Aorta (tissue), 5 donors: ENCODE measurements at regions not wholly inside any gene's neighbourhood (a gene's known extent, or its start where the extent isn't known, plus 50 kb on each side); places are given as distances from the start of the nearest gene placed in this dataset.
"Not testable (repeated sequence)": the region's sequence is repeated elsewhere in the genome, so short reads cannot be mapped to it uniquely, and the experiment has no call there.

Experiments used
- ATAC-seq: fragments of 200-7000 bp; cut with Tn5 transposase; one replicate; pipeline ENCODE4 v1.9.1; 2022; ENCODE audit warnings: moderate library complexity; ENCODE audit not compliant: low FRiP score
- DNase-seq, 2 donors: peaks; one replicate each; pipeline ENCODE4 v3.0.0-alpha.2; 2020
- H3K27ac ChIP-seq, 2 donors: one replicate each; pipeline ENCODE4 v1.5.1; 2013; ENCODE audit warnings: low read length in 2 of 2, mild to moderate bottlenecking in 2 of 2, moderate library complexity in 2 of 2, control low read depth in 1 of 2, inconsistent platforms in 1 of 2, low read depth in 1 of 2
- H3K27me3 ChIP-seq, 2 donors: one replicate each; pipeline ENCODE4 v1.6.1; 2013; ENCODE audit warnings: control low read depth in 1 of 2, low read length in 1 of 2, mild to moderate bottlenecking in 1 of 2, moderate library complexity in 1 of 2; ENCODE audit not compliant: insufficient read depth in 2 of 2, control insufficient read depth in 1 of 2
- H3K36me3 ChIP-seq, 2 donors: one replicate each; pipeline ENCODE4 v1.6.1; 2013; ENCODE audit warnings: control low read depth in 1 of 2, low read length in 1 of 2, mild to moderate bottlenecking in 1 of 2; ENCODE audit not compliant: insufficient read depth in 2 of 2, control insufficient read depth in 1 of 2
- H3K4me1 ChIP-seq, 2 donors: one replicate each; pipeline ENCODE4 v1.6.1; 2013; ENCODE audit warnings: low read length in 2 of 2, control low read depth in 1 of 2, mild to moderate bottlenecking in 1 of 2, moderate library complexity in 1 of 2; ENCODE audit not compliant: insufficient read depth in 2 of 2, control insufficient read depth in 1 of 2
- H3K4me3 ChIP-seq, 2 donors: one replicate each; pipeline ENCODE4 v1.5.1; 2013; ENCODE audit warnings: low read length in 2 of 2, control low read depth in 1 of 2, mild to moderate bottlenecking in 1 of 2
- H3K9me3 ChIP-seq: one replicate; pipeline ENCODE4 v1.6.1; 2013; ENCODE audit warnings: mild to moderate bottlenecking, low read length; ENCODE audit not compliant: control insufficient read depth
- WGBS, 2 donors: extraction: QIAGEN DNeasy Blood & Tissue Kit; methylation state at CpG; one replicate each; pipeline ENCODE4 v1.1.7; 2013; 5-methylcytosine and 5-hydroxymethylcytosine counted together
- intact Hi-C, 2 donors: fragments of 100-400 bp; cut with DNase I; formaldehyde crosslinking; loops; one replicate each; pipeline versions ENCODE4 v1.14.2 to v1.15.0; 2022
- donor health status: healthy with polysubstance abuse.
- donor health status: Bipolar disorder and iron deficiency.
- donor health status: DM: no; HTN: no; CAD: no.
- donor health status: DM: no; HTN: no; CAD: no.
- donor health status: DM: yes; HTN: yes; CAD: no.

DNA sequence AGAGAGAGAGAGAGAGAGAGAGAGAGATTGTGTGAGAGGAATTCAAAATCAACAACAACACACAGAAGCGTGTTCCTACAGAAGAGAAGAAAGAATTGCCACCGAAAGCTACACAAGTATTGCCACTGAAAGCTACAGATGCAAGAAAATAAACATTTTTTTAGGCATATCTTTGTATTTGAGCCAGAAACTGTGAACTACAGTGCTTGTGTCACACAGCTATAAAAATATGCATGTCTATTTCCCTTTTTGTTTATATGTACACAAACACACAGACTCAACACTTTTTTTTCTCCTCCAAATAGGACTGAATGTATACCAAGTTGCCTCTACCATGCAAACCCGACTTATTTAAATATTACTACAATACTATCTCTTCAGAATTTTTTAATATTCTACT lies 290.4 kb downstream of the SLITRK5 start:
- Histone ChIP-seq H3K27me3 (no peaks in the 10 kb centered on the region), H3K27ac (no peak overlapping the region), H3K36me3 (no peaks in the 10 kb centered on the region), H3K4me1 (no peaks in the 10 kb centered on the region), H3K9me3 (no peaks in the 10 kb centered on the region), H3K4me3 (no peak overlapping the region)
- no peak for ATAC-seq
- WGBS, 2 donors, result 81 to 85% methylated on average over 3 of the region's 3 CpGs
- intact Hi-C loops, result no loop called here
- DNase-seq, result no peak

DNA sequence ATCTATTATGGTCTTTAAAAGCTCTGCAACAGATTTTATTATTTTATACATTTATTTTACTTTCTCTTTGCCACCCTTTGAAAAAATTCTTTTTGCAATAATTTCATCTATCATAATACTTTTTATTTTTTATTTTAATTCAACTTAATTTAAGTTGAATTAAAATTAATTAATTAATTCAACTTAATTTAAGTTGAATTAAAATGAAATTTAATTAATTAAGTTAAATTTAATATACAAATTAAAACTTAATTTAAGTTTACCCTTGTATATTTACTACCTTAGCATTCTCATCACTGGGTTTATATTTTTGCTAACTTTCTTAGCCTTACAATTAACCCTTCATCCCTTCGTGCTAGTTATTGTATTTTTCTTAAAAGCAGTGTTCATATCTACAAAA lies 301.4 kb downstream of the SLITRK5 start:
- H3K4me1 ChIP-seq, result no peaks in the 10 kb centered on the region
- intact Hi-C loops, result no loop called here
- 74 to 78% methylated on average over 1 of the region's 1 CpG for WGBS, 2 donors
- H3K27me3 ChIP-seq, result no peaks in the 10 kb centered on the region
- no peak overlapping the region for H3K4me3 ChIP-seq
- ATAC-seq (no peak), DNase-seq (no peak)
- H3K27ac ChIP-seq, result no peak overlapping the region
- no peaks in the 10 kb centered on the region for H3K9me3 ChIP-seq
- H3K36me3 ChIP-seq, result no peaks in the 10 kb centered on the region

DNA sequence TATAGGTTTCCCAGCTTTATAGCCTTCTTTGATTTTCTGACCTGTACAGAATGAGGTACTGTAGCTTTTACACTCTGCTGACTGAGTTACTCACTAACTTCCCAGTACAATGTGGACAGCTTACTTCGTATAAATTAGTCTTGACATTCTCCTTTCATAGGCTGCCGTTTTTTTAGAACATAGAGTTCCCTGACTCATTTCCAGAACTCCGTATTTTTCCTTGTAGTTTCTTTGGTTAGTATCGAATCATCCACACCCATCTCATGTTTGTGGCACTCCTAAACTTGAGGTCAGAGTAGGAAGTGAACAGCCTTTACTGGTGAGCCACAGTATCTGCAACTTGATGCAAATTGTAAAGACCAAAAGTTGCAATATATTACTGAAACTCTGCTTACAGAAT lies 303.9 kb downstream of the SLITRK5 start:
- Histone ChIP-seq H3K9me3 (no peaks in the 10 kb centered on the region), H3K36me3 (no peaks in the 10 kb centered on the region), H3K27ac (no peak overlapping the region), H3K4me3 (no peak overlapping the region), H3K4me1 (no peaks in the 10 kb centered on the region), H3K27me3 (no peaks in the 10 kb centered on the region)
- WGBS, 2 donors, result 68 to 75% methylated on average over 4 of the region's 4 CpGs
- ATAC-seq, result no peak
- DNase-seq, result no peak
- intact Hi-C loops, result no loop called here

DNA sequence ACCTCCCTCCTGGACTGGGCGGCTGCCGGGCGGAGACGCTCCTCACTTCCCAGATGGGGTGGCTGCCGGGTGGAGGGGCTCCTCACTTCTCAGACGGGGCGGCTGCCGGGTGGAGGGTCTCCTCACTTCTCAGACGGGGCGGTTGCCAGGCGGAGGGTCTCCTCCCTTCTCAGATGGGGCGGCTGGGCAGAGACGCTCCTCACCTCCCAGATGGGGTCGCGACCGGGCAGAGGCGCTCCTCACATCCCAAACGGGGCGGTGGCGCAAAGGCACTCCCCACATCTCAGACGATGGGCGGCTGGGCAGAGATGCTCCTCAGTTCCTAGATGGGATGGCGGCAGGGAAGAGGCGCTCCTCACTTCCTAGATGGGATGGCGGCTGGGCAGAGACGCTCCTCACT lies 305.5 kb downstream of the SLITRK5 start:
- H3K27ac ChIP-seq, DNase-seq, intact Hi-C loops, H3K27me3 ChIP-seq, H3K36me3 ChIP-seq, H3K4me3 ChIP-seq, H3K4me1 ChIP-seq, H3K9me3 ChIP-seq, ATAC-seq: not testable (repeated sequence)
- 98 to 99% methylated on average over 16 to 26 of the region's 26 CpGs for WGBS, 2 donors

DNA sequence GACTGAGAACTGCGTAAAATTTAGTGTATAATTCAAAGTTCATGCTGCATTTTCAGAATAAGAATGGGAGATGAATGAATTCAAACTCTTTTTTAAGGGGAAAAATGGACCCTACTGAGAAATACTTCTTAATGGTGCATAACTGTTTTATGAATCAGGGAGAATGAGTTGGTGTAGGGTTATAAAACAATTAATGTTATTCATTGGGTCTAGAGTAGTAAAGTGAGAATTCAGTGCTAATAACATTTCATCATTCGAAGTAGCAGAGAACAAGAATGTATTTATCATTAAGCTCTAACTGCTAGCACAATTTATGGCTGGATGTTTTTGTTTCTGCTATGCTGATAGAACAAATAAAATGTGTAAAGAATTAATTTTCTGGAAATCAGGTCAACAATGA lies 310.2 kb downstream of the SLITRK5 start:
- WGBS, 2 donors, result 79 to 83% methylated on average over 2 of the region's 2 CpGs
- Histone ChIP-seq H3K4me3 (no peak overlapping the region), H3K27me3 (no peaks in the 10 kb centered on the region), H3K36me3 (no peaks in the 10 kb centered on the region), H3K9me3 (no peaks in the 10 kb centered on the region), H3K27ac (no peak overlapping the region), H3K4me1 (no peaks in the 10 kb centered on the region)
- ATAC-seq (no peak), DNase-seq (no peak)
- intact Hi-C loops, result no loop called here

DNA sequence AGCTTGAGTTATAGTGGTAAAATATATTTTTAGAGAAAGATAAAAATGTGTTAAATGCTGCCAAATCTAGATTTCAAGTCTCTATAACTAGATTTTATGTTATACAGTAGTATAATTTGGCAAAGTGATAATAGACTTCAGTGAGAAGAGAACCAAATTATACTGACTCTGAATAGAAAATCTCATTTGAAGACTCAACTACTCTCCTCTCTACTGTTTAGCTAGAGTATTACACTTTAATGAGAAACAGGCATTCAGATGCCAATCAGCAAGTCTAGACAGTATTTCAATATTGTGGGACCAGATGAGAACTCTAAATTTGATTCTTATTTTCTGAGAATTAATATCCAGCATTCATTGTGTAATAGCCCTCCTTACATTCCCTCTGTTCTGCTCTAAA lies 311.2 kb downstream of the SLITRK5 start:
- H3K36me3 ChIP-seq, result no peaks in the 10 kb centered on the region
- ATAC-seq, result no peak
- H3K27me3 ChIP-seq, result no peaks in the 10 kb centered on the region
- no peak for DNase-seq
- intact Hi-C loops, result no loop called here
- no peak overlapping the region for H3K4me3 ChIP-seq
- H3K27ac ChIP-seq, result no peak overlapping the region
- no peaks in the 10 kb centered on the region for H3K9me3 ChIP-seq
- no peaks in the 10 kb centered on the region for H3K4me1 ChIP-seq

DNA sequence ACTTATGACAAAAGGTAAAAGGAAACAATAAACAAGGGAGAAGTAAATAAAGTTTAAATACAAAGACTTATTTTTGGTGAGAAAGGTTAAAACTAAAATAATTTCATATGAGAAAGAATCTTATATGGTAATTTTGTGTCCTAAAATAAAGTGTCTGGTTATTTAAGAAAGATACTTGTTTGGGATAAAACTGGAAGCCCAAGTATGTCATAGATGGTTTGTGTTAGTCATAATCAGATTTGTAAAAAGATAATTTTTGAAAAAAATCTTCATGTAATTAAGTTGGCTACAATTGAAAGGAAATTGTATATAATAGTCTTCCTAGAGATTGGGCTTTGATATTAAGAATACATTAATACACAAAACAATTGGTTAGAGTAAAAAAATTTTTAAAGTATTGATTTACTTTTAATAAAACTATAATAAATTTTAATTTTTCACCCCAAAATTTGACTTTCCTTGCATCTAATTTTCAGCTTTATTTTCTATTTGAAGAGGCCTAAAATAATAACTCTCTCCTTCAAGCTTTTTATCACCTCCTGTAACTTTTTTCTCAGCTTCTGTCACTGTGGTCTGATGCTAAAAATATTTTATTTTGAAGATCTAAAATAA lies 315.6 kb downstream of the SLITRK5 start:
- H3K9me3 ChIP-seq, result no peaks in the 10 kb centered on the region
- no peak overlapping the region for H3K4me3 ChIP-seq
- H3K27ac ChIP-seq, result no peak overlapping the region
- no peaks in the 10 kb centered on the region for H3K27me3 ChIP-seq
- no peaks in the 10 kb centered on the region for H3K4me1 ChIP-seq
- intact Hi-C loops, result no loop called here
- H3K36me3 ChIP-seq, result no peaks in the 10 kb centered on the region
- DNase-seq, result no peak
- ATAC-seq, result no peak

DNA sequence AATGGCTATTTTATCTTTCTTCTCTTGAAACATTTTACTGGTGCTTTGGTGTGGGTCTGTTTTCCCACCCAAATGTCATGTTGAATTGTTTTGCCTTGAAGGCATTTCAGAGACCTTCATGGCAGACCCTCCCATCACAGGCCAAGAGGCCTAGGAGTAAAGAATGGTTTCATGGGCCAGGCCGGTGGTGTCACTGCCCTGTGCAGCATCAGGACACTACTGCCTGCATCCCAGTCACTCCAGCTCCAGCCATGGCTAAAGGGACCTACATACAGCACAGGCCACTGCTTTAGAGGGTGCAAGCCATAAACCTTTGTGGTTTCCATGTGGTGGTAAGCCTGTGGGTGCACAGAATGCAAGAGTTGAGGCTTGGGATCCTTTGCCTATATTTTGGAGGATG lies 326.9 kb downstream of the SLITRK5 start:
- WGBS, 2 donors, result 88 to 97% methylated on average over 1 of the region's 1 CpG
- Histone ChIP-seq H3K36me3 (no peaks in the 10 kb centered on the region), H3K9me3 (no peaks in the 10 kb centered on the region), H3K4me1 (no peaks in the 10 kb centered on the region), H3K27me3 (no peaks in the 10 kb centered on the region), H3K27ac (no peak overlapping the region), H3K4me3 (no peak overlapping the region)
- DNase-seq (no peak), ATAC-seq (no peak)
- intact Hi-C loops, result no loop called here

DNA sequence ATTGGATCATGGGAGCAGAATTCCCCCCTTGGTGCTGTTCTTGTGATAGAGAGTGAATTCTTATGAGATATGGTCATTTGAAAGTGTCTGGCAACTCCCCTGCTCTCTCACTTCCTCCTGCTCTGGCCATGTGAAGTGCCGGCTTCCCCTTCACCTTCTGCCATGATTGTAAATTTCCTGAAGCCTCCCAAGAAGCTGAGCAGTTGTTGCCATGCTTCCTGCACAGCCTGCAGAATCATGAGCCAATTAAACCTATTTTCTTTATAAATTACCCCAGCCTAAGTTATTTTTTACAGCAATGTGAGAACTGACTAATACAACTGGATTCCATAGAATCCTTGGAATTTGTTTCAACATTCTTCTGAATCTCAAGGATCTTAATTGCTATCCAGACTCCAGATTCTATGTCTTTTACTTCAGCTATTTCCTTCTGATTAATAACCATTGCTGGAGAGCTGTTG lies 328.1 kb downstream of the SLITRK5 start:
- Histone ChIP-seq H3K4me1 (no peaks in the 10 kb centered on the region), H3K27ac (no peak overlapping the region), H3K9me3 (no peaks in the 10 kb centered on the region), H3K36me3 (no peaks in the 10 kb centered on the region), H3K27me3 (no peaks in the 10 kb centered on the region), H3K4me3 (no peak overlapping the region)
- ATAC-seq, result no peak
- intact Hi-C loops, result no loop called here
- 41 to 54% methylated on average over 1 of the region's 1 CpG for WGBS, 2 donors
- DNase-seq, result no peak
